ENCODE measurements at regions not wholly inside any gene's neighbourhood (a gene's known extent, or its start where the extent isn't known, plus 50 kb on each side); places are given as distances from the start of the nearest gene placed in this dataset.

DNA sequence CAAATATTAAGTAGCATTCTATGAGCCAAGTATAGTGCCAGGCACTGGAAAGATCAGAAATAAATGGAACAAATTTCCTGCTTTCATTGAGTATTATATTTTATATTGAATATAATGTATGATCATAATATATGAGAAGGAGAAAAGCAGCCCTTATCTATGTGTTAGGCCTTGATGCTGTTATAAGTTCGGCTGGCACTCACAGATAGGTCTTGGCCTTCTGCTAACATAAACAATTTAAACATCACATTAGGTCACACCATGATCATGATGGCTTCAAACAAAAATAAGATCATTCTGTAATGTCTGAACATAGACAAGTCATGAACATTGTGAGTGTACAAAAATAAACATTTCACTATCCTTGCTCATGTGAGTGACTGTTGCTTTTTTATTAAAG is 584.0 kb upstream of the ZNF385D start:
- DNase-seq: no peak

DNA sequence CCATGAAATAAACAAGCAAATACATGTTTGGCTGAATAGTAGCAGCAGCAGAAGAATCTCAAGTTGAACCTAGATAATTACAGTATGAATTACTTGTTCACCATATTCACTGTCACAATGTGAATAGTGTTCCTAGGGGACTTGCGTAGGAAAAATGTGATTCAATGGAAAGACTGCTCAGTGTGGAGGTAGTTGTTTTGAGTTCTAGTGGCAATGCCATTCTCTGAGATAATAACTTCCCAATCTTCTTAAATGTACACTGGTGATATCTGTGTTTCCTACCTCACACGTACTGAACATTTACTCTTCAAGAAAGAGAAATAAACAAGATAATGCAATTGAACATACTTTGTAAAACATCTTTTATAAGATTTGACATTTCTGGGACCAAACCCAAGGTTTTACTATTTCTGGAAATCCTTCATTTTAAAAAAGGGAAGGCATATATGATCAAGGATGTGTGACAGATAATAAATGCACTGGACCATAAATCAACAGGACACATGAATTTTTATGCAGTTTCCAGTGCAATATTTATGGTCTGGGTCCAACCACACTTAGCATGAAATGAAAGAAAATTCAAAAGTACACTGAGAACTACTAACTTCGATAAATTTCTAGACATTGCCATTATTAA is 598.3 kb upstream of the ZNF385D start:
- DNase-seq: no peak

DNA sequence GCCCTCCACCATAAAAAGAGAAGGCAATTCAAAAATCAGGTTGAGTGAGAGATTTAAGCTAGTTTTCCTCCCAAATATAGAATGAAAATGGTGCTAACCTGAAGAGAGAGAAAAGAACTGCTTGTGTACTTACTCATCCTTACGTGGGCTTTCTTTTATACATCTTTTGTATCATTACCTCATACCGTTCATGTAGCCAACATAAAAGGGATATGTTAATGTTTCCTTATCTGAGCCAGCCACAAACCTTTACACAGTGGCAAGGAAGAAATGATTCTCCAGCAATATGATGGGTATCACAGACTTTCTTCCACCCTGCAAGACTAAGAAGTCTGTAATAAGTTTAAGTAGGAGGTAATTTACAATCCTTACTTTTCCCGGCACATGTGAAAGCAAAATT is 600.8 kb upstream of the ZNF385D start:
- DNase-seq: no peak

DNA sequence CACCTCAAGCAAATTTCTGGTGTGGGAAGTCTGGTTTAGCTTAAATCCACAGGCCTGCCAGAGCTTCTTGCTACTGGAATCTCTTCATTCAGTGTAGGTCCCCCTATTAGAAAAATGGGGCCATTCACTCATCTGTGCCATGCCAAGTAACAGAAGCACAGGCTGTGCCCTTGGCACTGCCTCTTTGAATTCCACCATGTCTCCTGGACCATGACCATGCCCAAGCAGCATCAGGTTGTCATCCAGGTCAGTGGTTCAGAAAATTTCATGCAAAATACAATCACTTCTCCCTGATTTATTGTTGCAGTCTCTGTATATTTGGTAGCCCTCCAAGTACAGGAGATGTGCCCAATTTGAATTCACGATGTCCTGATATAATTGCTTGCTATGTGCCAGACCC is 602.1 kb upstream of the ZNF385D start:
- DNase-seq: no peak

DNA sequence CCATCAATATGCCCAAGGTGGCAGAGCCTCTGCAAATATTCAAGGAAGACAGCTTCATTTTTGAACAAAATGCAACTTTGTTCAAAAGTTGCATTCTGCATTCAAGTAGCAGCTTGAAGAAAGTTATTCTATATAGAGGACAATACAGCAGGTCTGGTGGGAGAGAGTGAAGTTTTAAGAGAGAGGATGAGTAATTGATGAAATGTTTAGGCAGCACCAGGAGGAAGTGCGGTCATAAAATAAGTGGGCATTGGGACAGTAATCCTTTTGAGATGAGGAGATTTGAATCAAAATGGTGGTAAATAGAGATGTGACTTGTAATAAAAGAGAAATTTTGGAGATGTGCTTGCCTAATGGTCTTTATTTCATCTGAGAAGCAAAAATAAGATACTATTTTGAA is 607.3 kb upstream of the ZNF385D start:
- no peak for DNase-seq

DNA sequence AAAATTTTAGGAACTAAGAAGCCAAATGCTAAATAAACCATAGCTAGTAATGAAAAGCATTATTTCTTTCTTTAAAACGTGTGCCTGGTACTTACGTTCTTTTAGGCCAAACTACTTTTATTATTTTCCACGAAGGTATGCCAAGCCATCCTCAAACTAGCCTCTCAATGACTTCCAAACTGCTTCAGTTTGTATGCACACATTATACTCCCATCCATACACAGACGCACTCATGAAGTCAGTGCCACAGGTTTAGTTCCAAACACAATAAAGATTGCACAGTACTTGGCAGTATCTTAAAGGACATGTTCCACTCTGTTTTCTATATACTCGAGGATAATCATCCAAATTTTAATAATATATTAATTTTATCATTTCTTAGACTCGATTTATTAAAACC is 609.2 kb upstream of the ZNF385D start:
- DNase-seq: no peak

DNA sequence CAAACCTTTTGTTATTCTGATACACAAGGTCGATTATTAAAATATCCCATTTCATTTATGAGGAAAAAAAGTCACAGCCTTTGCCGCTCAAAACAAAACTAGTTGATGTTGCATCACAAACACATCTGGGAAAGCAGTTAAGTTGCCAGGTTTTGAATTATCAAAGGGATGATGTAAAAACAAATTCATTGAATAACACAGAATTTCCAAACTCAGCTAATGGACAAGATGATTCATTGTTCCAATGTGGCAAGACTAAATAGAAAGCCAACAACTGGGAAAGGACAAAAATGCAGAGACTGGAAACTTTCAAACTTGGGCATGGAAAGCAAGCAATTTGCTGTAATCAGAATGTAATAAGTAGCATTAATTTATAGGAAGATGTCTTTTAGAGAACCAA is 610.0 kb upstream of the ZNF385D start:
- no peak for DNase-seq

DNA sequence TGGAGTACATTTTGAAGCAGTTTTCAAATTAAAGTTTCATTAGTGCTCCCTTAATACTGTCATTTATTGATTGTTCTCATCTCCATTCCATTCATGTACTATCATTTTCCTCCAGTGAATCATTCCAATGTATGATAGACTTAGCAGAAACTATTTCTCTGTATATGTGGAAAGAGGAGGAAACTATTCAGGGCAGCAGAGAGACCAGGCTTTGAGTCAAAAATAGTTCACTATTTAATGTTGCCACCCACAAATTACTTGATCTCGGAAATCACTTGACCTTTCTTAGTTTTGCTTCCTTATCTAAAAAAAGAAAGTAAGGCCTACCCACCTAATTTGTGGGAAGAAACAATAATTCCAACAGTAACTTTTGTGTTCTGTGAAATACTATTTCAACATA is 610.5 kb upstream of the ZNF385D start:
- no peak for DNase-seq

DNA sequence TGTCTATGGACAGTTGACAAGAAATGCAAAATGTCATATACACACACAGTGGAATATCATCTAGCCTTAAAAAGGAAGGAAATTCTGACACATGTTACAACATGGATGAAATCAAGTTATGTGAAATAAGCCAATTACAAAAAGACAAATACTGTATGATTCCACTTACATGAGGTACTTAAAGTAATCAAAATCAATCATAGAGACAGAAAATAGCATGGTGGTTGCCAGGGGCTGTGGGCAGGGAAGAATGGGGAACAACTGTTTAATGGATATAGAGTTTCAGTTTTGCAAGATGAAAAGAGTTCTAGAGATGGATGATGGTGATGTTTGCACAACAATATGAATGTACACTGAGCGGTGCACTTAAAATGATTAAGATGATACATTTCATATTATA is 613.8 kb upstream of the ZNF385D start:
- no peak for DNase-seq

DNA sequence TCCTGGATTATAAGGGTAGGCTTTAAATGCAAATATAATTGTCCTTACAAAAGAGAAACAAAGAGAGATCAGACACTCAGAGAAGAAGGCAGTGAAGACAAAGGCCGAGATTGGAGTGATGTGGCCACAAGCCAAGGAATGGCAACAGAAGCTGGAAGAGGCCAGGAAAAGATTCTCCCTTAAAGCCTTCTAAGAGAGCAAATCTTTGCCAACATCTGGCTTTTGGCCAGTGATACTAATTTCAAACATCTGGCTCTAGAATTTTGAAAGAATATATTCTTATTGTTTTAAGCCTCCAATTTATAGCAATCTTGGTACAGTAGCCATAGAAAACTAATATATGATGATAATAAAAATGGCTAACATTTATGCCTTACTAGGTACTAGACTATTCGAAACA is 615.8 kb upstream of the ZNF385D start:
- DNase-seq: no peak

DNA sequence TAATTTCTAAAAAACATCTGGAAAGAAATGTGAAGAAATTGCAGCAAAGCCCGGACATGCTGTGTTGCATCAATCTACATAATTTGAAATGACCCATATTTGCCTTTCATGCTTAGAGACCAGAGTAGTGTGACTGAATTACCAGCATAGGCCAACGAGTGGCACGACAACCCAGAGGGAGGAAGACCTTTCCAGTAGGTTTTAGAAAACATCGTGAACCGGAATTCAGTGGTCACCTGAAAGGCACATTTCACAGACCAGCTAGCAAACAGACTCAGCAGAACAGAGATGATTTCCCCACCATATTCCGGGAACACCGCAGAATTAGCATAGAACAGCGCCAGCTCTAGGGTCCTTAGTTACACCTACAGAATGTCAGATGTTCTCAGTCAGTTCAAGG is 620.0 kb upstream of the ZNF385D start:
- no peak for DNase-seq

DNA sequence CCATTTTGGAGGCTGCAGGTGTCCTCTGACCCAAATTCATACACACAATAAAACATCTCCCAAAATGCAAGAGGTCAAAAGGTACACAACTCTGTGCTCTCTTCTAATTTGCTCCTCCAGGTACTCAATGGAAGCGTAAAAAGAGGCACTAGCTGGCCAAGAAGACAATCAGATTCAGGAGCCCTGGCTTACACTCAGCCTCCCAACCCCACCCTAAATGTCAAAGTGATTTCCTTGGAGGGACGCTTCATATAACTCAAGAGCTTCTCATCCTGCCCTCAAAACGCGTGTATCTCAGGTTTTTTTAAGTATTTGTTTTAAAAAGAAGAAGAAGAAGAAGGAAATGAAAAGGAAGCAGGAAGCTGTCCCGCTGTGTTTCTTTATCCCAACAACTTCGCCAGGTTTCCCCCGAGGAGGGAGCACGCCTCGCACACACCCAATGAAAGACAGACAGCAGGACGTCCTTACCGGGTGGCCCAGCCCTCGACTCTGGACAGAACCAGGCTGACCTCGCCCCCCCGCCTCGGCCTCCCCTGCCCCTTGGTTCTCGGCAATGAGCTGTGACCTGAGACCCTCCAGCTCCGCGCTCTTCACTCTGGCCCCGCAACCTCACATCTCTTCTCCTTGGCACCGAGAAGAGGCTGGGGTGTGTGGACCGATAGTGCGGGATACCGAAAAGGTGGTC is 620.7 kb upstream of the ZNF385D start:
- DNase-seq: no peak

DNA sequence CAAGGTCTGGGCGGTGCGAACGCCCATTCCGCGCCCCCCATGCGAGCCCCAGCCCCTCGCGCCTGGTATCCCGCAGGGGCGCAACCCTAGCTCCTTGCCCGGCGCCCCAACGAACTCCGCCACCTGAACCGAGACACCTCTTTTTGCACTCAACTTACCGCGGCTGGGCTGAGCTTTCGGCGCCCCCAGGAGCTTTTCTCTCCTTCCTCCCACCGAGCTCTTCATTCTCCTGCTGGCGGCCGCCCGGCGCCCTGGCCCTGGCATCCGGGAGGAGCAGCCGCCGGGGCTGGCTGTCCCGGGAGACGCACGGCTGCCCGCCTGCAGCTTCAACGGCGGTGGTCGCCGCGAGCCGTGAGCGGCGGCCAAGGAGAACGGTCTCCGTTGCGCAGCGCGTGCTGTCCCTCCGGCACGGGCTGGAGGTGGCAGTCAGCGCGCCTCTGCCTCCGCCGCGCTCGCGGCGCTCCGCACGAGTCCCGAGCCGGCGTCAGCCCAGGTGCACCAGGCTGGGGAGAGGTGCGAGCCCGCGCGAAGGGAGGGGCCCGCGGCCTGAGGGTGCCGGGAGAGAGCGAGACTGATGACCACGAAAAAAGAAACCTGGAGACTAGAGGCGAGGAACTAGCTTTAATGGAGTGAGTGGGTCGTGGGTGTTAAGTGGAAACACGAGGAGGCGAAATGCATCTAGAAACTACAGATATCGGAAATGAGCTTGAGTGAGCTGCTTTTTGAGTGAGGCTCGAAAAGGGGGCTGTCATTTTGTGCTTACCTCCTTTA is 621.5 kb upstream of the ZNF385D start:
- DNase-seq: no peak

DNA sequence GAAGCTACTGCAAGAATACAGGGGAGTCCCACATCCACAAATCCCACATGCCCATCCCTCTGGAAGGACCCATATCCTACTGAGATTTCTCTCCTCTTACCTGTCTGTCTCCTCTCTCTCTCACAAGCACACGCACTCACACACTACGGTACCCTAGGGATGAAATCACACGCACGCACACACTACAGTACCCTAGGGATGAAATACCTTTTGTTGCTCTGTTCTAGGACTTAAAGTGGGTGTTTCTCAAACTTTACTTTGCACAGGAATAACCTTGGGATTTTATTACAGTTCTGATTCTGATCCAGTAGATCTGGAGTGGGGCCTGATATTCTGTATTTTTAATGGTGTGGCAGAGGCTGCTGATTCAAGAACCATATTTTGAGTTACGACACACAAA is 622.2 kb upstream of the ZNF385D start:
- no peak for DNase-seq

DNA sequence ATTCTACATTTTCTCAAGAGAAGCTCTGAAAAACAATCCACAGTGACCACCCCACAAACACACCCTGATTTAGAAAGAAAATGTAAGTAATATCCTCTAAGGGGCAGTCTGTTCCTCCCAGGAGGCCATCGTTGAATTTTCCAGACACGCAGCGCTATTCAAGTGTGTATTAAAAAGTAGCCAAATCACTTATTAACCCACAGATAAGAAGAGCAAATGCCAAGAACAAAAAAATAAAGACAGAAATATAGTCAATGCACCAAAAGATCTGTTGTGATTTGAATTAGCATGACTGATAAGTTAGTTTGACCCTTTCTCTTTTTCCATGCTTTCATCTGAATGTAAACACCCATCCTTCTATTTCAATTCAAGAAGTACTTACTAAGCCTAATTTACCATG is 622.8 kb upstream of the ZNF385D start:
- DNase-seq: no peak

DNA sequence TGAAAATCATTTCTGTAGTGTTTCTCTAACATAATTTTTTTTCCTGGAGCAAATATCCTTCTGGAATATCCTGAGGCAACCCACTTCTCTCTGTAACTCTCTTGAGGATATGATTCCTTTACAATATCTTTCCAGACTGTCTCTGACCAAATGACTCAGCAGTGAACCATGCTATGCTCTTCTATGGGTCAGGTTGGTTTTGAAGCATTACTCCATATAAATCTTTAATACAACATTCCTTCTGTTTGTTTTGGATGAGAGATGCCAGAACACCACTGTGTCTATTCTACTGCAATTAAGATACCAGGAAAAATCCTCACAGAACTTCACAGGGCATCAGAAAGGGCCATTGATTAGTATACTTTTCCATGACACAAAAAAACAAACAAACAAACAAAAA is 626.4 kb upstream of the ZNF385D start:
- no peak for DNase-seq

DNA sequence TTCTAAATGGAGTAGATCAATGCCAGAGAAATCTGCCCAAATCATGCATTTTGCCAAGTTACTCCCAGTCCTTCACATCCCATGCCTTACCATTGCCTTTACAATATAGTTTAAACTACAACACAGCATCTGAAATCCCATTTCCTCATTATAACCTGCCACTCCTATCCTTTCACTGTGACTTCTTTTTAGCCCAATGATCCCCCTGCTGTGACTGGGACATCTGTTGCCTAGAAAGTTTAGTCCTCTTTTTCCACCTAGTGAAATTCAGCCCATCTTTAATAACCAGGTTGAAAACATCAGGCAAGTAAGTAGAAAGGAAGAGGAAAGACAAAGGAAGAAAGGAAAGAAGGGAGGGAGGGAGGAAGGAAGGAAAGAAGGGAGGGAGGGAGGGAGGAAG is 627.9 kb upstream of the ZNF385D start:
- no peak for DNase-seq

DNA sequence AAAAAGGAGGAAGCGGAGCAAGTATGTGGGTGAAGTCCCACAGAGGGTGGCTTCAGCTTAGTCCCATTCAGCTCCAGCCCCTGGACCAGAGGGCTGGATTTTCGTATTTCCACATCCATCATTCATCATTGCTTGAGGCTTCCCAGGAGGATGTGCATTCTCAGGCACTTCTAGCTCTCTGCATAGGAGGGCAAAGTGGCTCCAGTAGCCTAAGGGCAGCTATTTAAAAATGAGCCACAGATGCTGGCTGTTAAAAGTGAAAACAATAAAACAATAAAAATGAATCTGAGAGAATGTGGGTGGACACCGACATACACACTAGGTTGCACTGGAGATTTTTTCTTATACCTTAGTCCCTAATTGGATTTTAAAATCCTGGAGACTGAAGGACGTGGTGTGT is 629.2 kb upstream of the ZNF385D start:
- DNase-seq: no peak

DNA sequence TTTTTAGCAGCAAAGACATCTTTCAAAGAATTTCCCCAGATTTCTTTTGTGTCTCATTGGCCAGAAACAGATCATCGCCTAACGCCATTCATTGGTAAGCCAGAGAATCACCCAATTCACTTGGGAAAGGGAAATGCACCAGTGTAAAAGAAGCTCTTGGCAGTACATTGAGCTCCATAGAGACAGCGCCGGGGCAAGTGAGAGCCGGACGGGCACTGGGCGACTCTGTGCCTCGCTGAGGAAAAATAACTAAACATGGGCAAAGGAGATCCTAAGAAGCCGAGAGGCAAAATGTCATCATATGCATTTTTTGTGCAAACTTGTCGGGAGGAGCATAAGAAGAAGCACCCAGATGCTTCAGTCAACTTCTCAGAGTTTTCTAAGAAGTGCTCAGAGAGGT is 630.6 kb upstream of the ZNF385D start:
- DNase-seq: peak; percentile 11

DNA sequence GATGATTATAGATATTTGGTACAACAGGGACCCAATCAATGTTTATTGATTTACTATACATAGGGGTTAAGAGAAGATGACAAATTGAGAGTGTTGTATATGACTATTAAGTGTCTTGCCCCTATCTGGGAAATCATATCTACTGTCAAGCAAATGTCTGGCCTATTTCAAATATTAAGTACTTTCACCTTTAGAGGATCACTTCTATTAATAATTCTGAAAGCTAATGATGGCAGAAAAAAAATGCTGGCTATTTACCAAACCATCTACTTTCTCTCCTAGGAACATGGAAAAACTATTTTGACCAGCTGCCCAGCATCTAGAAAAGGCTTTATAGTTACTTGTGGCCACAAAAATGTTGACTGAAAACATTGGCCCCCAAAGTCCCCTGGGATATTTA is 632.3 kb upstream of the ZNF385D start:
- DNase-seq: no peak

DNA sequence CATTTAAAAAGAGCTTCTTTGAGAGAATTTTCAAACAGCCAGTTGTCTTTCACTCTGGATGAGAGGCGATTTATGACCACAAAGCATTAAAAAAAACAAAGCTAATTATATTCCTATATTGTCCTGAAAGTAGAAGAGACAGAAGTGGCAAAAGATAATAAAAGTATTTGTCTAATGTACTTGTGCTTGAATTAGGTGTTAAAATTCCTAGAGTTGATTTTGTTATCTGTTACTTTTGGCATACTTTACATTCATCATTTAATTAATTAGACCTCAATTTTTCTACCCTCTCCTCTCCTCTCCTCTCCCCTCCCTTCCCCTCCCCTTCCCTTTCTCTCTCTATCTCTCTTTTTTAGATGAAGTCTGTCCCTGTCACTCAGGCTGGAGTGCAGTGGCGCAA is 635.1 kb upstream of the ZNF385D start:
- DNase-seq: no peak

DNA sequence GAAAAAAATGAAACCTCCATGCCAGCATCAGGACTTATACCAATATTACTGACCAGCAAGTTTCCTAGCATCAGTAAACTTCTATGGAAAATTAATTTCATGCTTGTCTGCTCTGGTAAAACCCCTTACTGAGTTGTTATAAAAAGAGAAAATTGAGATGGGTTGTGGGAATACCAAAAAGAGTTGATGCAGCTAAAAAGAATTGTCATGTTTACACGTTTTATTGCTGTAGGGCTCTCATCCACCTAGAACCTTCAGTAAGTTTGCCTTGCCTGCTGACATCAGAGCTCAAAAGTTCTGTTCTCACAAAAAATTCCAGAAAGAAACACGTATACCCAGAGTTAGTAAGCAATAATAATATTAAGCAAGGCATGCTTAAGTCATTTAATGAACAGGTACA is 641.3 kb upstream of the ZNF385D start:
- DNase-seq: no peak

DNA sequence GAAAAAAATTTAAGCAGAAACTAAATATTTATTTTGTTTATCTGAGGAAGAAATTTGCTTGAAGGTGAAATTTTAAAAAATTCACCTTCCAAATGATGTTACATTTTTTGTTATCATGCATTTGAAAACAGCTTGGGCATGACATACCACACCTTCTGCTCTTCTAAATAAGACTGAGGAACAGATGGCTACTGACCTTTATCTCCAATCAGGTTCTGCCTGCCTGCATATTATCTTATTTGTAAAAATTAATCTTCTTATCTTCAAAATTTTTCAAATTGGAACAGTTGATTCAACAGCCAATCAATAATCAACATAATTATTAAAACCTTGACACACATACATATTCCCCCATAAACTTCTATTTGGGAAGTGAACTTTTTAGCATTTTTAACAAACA is 641.8 kb upstream of the ZNF385D start:
- no peak for DNase-seq

DNA sequence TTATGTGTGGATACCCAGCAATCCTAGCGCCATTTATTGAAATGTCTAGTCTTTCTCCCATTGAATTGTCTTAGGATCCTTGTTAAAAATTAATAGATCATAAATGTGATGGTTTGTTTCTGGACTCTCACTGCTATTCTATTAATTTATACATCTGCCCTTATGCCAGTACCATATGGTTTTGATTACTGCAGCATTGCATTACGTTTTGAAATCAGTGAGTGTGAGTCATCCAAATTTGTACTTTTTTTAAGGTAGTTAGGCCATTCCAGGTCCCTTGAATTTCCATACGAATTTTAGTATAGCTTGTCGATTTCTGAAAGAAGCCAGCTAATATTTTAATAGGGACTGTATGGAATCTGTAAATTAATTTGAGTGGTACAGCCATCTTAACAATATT is 648.6 kb upstream of the ZNF385D start:
- no peak for DNase-seq

DNA sequence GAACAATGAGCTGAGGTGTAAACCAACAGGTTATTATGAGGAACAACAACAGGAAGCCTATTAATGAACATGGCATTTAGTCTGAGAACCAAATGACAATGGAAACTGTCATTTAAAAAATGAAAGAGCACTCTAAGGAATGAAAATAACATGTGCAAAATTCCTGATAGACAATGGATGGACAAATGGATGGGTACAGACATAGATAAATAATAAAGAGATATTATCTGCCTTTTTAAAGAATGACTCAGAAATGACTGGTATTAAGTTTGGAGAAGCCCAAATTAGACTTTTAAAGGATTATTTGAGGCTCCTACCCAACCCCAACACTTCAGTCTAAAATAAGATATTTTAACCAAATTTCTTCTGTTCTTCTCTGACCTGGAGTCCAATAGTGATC is 650.5 kb upstream of the ZNF385D start:
- DNase-seq: no peak
